ENCODE measurements at regions not wholly inside any gene's neighbourhood (a gene's known extent, or its start where the extent isn't known, plus 50 kb on each side); places are given as distances from the start of the nearest gene placed in this dataset.

DNA sequence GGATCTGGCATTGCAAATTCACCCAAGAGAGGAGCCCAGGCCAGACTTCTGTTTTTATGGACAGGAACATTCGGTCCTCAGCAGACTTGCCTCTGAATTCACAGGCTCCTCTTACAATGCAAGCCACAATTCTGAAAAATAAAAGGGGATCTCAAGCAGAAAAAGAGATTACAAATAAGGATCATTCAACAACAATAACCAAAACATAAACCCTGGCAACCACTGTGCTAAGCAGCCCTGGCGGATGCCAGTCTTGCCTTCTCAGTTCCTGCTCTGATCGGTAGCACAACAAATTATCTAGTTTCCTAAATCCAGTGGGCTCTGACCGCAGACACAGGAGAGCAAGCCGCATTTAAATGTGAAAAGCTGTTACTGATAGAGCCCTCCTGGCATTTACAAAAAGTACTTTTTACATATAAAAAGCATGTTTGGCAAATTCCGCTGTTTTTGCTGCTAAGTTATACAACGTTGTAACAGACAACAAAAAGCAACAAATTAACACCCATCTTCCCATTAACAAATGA, 123.4 kb upstream of the FOXD3 start:
- no peak overlapping the region for H3K9ac ChIP-seq (ENCODE audit: low read length)
- H3K4me2 ChIP-seq (ENCODE audit: low read depth, low read length, poor library complexity, severe bottlenecking) = no peak overlapping the region
- no peaks in the 10 kb centered on the region for H4K20me1 ChIP-seq (ENCODE audit: insufficient read depth, low read depth, low read length)
- no peak overlapping the region for H3K27ac ChIP-seq (ENCODE audit: low read length)
- no peaks in the 10 kb centered on the region for H3K36me3 ChIP-seq (ENCODE audit: insufficient read depth, low read length)
- H3K27me3 ChIP-seq (ENCODE audit: low read length) = no peaks in the 10 kb centered on the region
- H3K79me2 ChIP-seq (ENCODE audit: low read length) = no peaks in the 10 kb centered on the region
- DNase-seq = no peak
- no peak overlapping the region for H3K4me3 ChIP-seq (ENCODE audit: low read length)
- H3K9me2 ChIP-seq (replicated peaks; ENCODE audit: insufficient read depth, low read length) = no peaks in the 10 kb centered on the region
- no peaks in the 10 kb centered on the region for H3K9me3 ChIP-seq (ENCODE audit: low read length)
- no peak overlapping the region for H2AFZ ChIP-seq (ENCODE audit: low read length)
- H3K4me1 ChIP-seq (ENCODE audit: low read length) = no peaks in the 10 kb centered on the region

- Histone ChIP-seq H3K4me3 (ENCODE audit: low read length) (no peak overlapping the region), H3K27me3 (ENCODE audit: low read length) (no peaks in the 10 kb centered on the region), H3K4me2 (ENCODE audit: low read depth, low read length, poor library complexity, severe bottlenecking) (no peak overlapping the region), H3K36me3 (ENCODE audit: insufficient read depth, low read length) (no peaks in the 10 kb centered on the region), H3K9me3 (ENCODE audit: low read length) (no peaks in the 10 kb centered on the region), H3K4me1 (ENCODE audit: low read length) (no peaks in the 10 kb centered on the region), H3K9ac (ENCODE audit: low read length) (no peak overlapping the region), H3K9me2 (replicated peaks; ENCODE audit: insufficient read depth, low read length) (no peaks in the 10 kb centered on the region), H4K20me1 (ENCODE audit: insufficient read depth, low read depth, low read length) (no peaks in the 10 kb centered on the region), H3K79me2 (ENCODE audit: low read length) (no peaks in the 10 kb centered on the region), H2AFZ (ENCODE audit: low read length) (no peak overlapping the region), H3K27ac (ENCODE audit: low read length) (no peak overlapping the region)
- DNase-seq = no peak
Observed at GRCh38 chr1:63199706-63200335, 122.5 kb upstream of the FOXD3 start.

DNA sequence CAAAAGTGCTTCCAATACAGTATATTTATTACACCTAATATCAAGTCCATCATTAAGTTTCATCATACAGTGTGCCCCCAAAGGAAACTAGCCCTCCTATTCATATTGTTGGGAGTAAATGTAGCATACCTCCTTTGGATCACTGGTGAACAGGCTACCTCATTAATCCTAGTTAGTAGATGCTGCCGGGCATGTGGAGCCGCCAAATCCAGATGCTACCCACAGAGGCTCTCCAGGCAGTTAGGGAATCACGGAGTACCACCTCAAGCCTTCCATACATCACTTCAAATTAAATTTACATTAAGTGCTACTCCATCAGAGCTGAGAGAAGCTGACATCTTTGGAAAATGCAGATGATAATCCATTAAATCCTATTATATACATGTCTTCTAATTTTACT, 121.7 kb upstream of the FOXD3 start:
- Histone ChIP-seq H3K9me3 (ENCODE audit: low read length) (no peaks in the 10 kb centered on the region), H3K9me2 (replicated peaks; ENCODE audit: insufficient read depth, low read length) (no peaks in the 10 kb centered on the region), H4K20me1 (ENCODE audit: insufficient read depth, low read depth, low read length) (no peaks in the 10 kb centered on the region), H3K79me2 (ENCODE audit: low read length) (no peaks in the 10 kb centered on the region), H3K9ac (ENCODE audit: low read length) (no peak overlapping the region), H3K4me1 (ENCODE audit: low read length) (no peaks in the 10 kb centered on the region), H3K4me3 (ENCODE audit: low read length) (no peak overlapping the region), H3K27ac (ENCODE audit: low read length) (no peak overlapping the region), H3K27me3 (ENCODE audit: low read length) (no peaks in the 10 kb centered on the region), H2AFZ (ENCODE audit: low read length) (no peak overlapping the region), H3K4me2 (ENCODE audit: low read depth, low read length, poor library complexity, severe bottlenecking) (no peak overlapping the region), H3K36me3 (ENCODE audit: insufficient read depth, low read length) (no peaks in the 10 kb centered on the region)
- DNase-seq = no peak

DNA sequence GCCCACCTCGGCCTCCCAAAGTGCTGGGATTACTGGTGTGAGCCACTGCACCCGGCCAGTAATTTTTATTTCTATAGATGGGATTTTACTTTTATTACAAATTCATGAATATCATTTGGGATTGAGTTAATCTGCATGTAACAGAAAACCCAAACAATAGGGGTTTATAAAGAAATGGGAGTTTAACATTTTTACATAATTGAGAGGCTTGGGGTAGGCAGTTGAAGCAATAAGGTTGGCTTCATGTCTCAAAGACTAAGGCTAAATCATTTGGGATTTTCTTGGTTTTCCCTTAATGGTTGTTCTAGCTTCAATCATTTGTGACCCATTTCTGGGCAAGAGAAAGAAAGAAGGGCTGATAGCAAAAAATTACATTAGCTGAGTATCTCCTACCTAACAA, 118.7 kb upstream of the FOXD3 start:
- Histone ChIP-seq H3K9ac (ENCODE audit: low read length) (no peak overlapping the region), H3K9me3 (ENCODE audit: low read length) (no peaks in the 10 kb centered on the region), H3K36me3 (ENCODE audit: insufficient read depth, low read length) (no peaks in the 10 kb centered on the region), H3K4me1 (ENCODE audit: low read length) (no peaks in the 10 kb centered on the region), H3K9me2 (replicated peaks; ENCODE audit: insufficient read depth, low read length) (no peaks in the 10 kb centered on the region), H3K79me2 (ENCODE audit: low read length) (no peaks in the 10 kb centered on the region), H3K27me3 (ENCODE audit: low read length) (no peaks in the 10 kb centered on the region), H3K4me2 (ENCODE audit: low read depth, low read length, poor library complexity, severe bottlenecking) (no peak overlapping the region), H3K4me3 (ENCODE audit: low read length) (no peak overlapping the region), H4K20me1 (ENCODE audit: insufficient read depth, low read depth, low read length) (no peaks in the 10 kb centered on the region), H2AFZ (ENCODE audit: low read length) (no peak overlapping the region), H3K27ac (ENCODE audit: low read length) (no peak overlapping the region)
- DNase-seq = no peak

DNA sequence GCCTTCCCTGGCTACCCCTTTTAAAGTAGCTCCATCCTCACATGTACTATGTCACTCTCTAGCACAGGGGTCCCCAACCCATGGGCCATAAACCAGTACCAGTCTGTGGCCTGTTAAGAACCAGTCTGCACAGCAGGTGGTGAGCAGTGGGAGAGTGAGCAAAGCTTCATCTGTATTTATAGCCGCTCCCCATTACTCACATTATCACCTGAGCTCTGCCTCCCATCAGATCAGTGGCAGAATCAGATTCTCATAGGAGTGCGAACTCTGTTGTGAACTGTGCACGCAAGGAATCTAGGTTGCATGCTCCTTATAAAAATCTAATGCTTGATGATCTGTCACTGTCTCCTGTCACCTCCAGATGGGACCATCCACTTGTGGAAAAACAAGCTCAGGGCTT, 116.6 kb upstream of the FOXD3 start:
- H3K4me3 ChIP-seq (ENCODE audit: low read length) = no peak overlapping the region
- no peak overlapping the region for H3K9ac ChIP-seq (ENCODE audit: low read length)
- H3K36me3 ChIP-seq (ENCODE audit: insufficient read depth, low read length) = no peaks in the 10 kb centered on the region
- H3K9me3 ChIP-seq (ENCODE audit: low read length) = no peaks in the 10 kb centered on the region
- no peaks in the 10 kb centered on the region for H3K79me2 ChIP-seq (ENCODE audit: low read length)
- H2AFZ ChIP-seq (ENCODE audit: low read length) = no peak overlapping the region
- no peaks in the 10 kb centered on the region for H3K9me2 ChIP-seq (replicated peaks; ENCODE audit: insufficient read depth, low read length)
- no peak overlapping the region for H3K27ac ChIP-seq (ENCODE audit: low read length)
- H3K27me3 ChIP-seq (ENCODE audit: low read length) = no peaks in the 10 kb centered on the region
- H4K20me1 ChIP-seq (ENCODE audit: insufficient read depth, low read depth, low read length) = no peaks in the 10 kb centered on the region
- DNase-seq = no peak
- no peaks in the 10 kb centered on the region for H3K4me1 ChIP-seq (ENCODE audit: low read length)
- H3K4me2 ChIP-seq (ENCODE audit: low read depth, low read length, poor library complexity, severe bottlenecking) = no peak overlapping the region

GRCh38 chr1:63214553-63214952, 107.8 kb upstream of the FOXD3 start:
- H3K9ac ChIP-seq (ENCODE audit: low read length) = no peak overlapping the region
- no peak overlapping the region for H3K4me2 ChIP-seq (ENCODE audit: low read depth, low read length, poor library complexity, severe bottlenecking)
- H3K79me2 ChIP-seq (ENCODE audit: low read length) = no peaks in the 10 kb centered on the region
- no peaks in the 10 kb centered on the region for H4K20me1 ChIP-seq (ENCODE audit: insufficient read depth, low read depth, low read length)
- no peaks in the 10 kb centered on the region for H3K9me3 ChIP-seq (ENCODE audit: low read length)
- no peaks in the 10 kb centered on the region for H3K4me1 ChIP-seq (ENCODE audit: low read length)
- no peak overlapping the region for H3K27ac ChIP-seq (ENCODE audit: low read length)
- DNase-seq = no peak
- no peak overlapping the region for H3K4me3 ChIP-seq (ENCODE audit: low read length)
- H3K36me3 ChIP-seq (ENCODE audit: insufficient read depth, low read length) = no peaks in the 10 kb centered on the region
- H2AFZ ChIP-seq (ENCODE audit: low read length) = no peak overlapping the region
- no peaks in the 10 kb centered on the region for H3K27me3 ChIP-seq (ENCODE audit: low read length)
- no peaks in the 10 kb centered on the region for H3K9me2 ChIP-seq (replicated peaks; ENCODE audit: insufficient read depth, low read length)

DNA sequence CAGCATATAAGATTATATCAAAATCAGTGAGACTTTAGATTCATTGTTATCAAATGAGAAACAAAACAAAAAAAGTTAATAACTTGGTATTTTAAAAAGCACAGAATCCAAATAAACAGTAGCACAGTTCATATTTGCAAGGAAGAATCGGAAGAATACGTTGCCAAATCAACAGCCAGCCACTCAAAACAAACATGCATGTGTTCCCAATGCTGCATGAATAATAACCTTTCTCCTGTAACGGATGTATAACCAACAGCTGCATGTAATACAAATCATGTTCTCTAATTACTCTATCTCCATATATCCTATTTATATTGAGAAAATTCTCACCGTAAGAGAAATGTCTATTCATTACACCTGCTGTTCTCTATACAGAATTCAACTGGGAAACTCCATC, 98.9 kb upstream of the FOXD3 start:
- Histone ChIP-seq H3K4me2 (ENCODE audit: low read depth, low read length, poor library complexity, severe bottlenecking) (no peak overlapping the region), H3K9me3 (ENCODE audit: low read length) (no peaks in the 10 kb centered on the region), H4K20me1 (ENCODE audit: insufficient read depth, low read depth, low read length) (no peaks in the 10 kb centered on the region), H2AFZ (ENCODE audit: low read length) (no peak overlapping the region), H3K9ac (ENCODE audit: low read length) (no peak overlapping the region), H3K36me3 (ENCODE audit: insufficient read depth, low read length) (no peaks in the 10 kb centered on the region), H3K27ac (ENCODE audit: low read length) (no peak overlapping the region), H3K4me3 (ENCODE audit: low read length) (no peak overlapping the region), H3K4me1 (ENCODE audit: low read length) (no peaks in the 10 kb centered on the region), H3K27me3 (ENCODE audit: low read length) (no peaks in the 10 kb centered on the region), H3K79me2 (ENCODE audit: low read length) (no peaks in the 10 kb centered on the region), H3K9me2 (replicated peaks; ENCODE audit: insufficient read depth, low read length) (no peaks in the 10 kb centered on the region)
- no peak for DNase-seq

GRCh38 chr1:63230722-63231121, 91.6 kb upstream of the FOXD3 start:
- DNase-seq = no peak
- H3K27me3 ChIP-seq (ENCODE audit: low read length) = no peaks in the 10 kb centered on the region
- no peaks in the 10 kb centered on the region for H3K4me1 ChIP-seq (ENCODE audit: low read length)
- no peak overlapping the region for H2AFZ ChIP-seq (ENCODE audit: low read length)
- H3K27ac ChIP-seq (ENCODE audit: low read length) = no peak overlapping the region
- H3K9ac ChIP-seq (ENCODE audit: low read length) = no peak overlapping the region
- H3K4me2 ChIP-seq (ENCODE audit: low read depth, low read length, poor library complexity, severe bottlenecking) = no peak overlapping the region
- no peak overlapping the region for H3K4me3 ChIP-seq (ENCODE audit: low read length)
- no peaks in the 10 kb centered on the region for H3K9me2 ChIP-seq (replicated peaks; ENCODE audit: insufficient read depth, low read length)
- H3K36me3 ChIP-seq (ENCODE audit: insufficient read depth, low read length) = no peaks in the 10 kb centered on the region
- H3K9me3 ChIP-seq (ENCODE audit: low read length) = no peaks in the 10 kb centered on the region
- no peaks in the 10 kb centered on the region for H3K79me2 ChIP-seq (ENCODE audit: low read length)
- no peaks in the 10 kb centered on the region for H4K20me1 ChIP-seq (ENCODE audit: insufficient read depth, low read depth, low read length)
